GM12878 (cell line): ENCODE measurements at regions not wholly inside any gene's neighbourhood (a gene's known extent, or its start where the extent isn't known, plus 50 kb on each side); places are given as distances from the start of the nearest gene placed in this dataset.

Source experiments
- ATAC-seq: fragments of 200-7000 bp; cut with Tn5 transposase; 3 replicates; pipeline ENCODE4 v1.9.1; 2020; ENCODE audit warnings: mild to moderate bottlenecking, moderate library complexity
- BruUV-seq: library from RNA; stranded (reverse); fragments of 400-500 nt; replicated peaks from 2 replicates; lab custom pipeline; 2021; lab: Mats Ljungman, UMichigan
- CTCF ChIA-PET: fragments of 300-600 bp; sonication (Branson Sonifier 250); formaldehyde crosslinking; extraction: SDS; loops from one replicate; lab custom pipeline; 2021; ENCODE audit warnings: inconsistent platforms; lab: Yijun Ruan, JAX
- POLR2A ChIA-PET: fragments of 350-600 bp; formaldehyde crosslinking; extraction: SDS; loops from one replicate; lab custom pipeline; 2021; ENCODE audit warnings: inconsistent platforms; lab: Charles Lee
- RAD21 ChIA-PET: fragments of 300-600 bp; sonication (Branson Sonifier 250); formaldehyde crosslinking; loops from one replicate; lab custom pipeline; 2023; ENCODE audit warnings: antibody characterized with exemption; ENCODE audit not compliant: unreplicated experiment; lab: Charles Lee
- SMC1A ChIA-PET: fragments of 300-600 bp; sonication (Branson Sonifier 250); formaldehyde crosslinking; loops from one replicate; lab custom pipeline; 2023; ENCODE audit not compliant: unreplicated experiment, uncharacterized antibody; lab: Charles Lee
- DNase-seq: peaks from one replicate; pipeline ENCODE4 v3.0.0-alpha.2; 2011; ENCODE audit warnings: low read depth, low spot score
- FAIRE-seq: peaks from 3 replicates; lab custom pipeline; 2011; peaks lifted over from hg19 to GRCh38; lab: Jason Lieb, UNC
- H2AFZ ChIP-seq: 2 replicates; pipeline ENCODE4 v1.6.0; 2011; ENCODE audit warnings: low read depth, low read length, control low read depth; ENCODE audit not compliant: control insufficient read depth
- H3K27ac ChIP-seq: 2 replicates; pipeline ENCODE4 v1.5.1; 2011; ENCODE audit warnings: control low read depth; ENCODE audit not compliant: control insufficient read depth, insufficient read depth
- H3K27me3 ChIP-seq, 2 experiments: replicated peaks in 1 of 2; 2 replicates each; pipeline versions ENCODE4 v1.6.0 to v1.6.1; 2011; ENCODE audit warnings: low read length in 1 of 2; ENCODE audit not compliant: control insufficient read depth in 2 of 2, insufficient read depth in 2 of 2
- H3K36me3 ChIP-seq, 2 experiments: 2 replicates each; pipeline ENCODE4 v1.5.1; 2011; ENCODE audit warnings: low read length in 1 of 2; ENCODE audit not compliant: control insufficient read depth in 2 of 2, insufficient read depth in 2 of 2
- H3K4me1 ChIP-seq: 2 replicates; pipeline ENCODE4 v1.6.1; 2011; ENCODE audit warnings: mild to moderate bottlenecking, low read length, moderate library complexity, mixed read lengths; ENCODE audit not compliant: control insufficient read depth, insufficient read depth
- H3K4me2 ChIP-seq: 2 replicates; pipeline ENCODE4 v1.6.0; 2011; ENCODE audit warnings: control low read depth; ENCODE audit not compliant: control insufficient read depth, insufficient read depth
- H3K4me3 ChIP-seq: fragments of 200-600 bp; sonication (generic); 2 replicates; pipeline ENCODE4 v1.5.1; 2016
- H3K79me2 ChIP-seq: 2 replicates; pipeline ENCODE4 v1.6.0; 2011; ENCODE audit warnings: low read length; ENCODE audit not compliant: control insufficient read depth, insufficient read depth
- H3K9ac ChIP-seq: 2 replicates; pipeline ENCODE4 v1.8.0; 2011; ENCODE audit warnings: low read length, control low read depth, mixed read lengths; ENCODE audit not compliant: control insufficient read depth, insufficient read depth
- H3K9me3 ChIP-seq: replicated peaks from 3 replicates; pipeline ENCODE4 v1.5.1; 2011; ENCODE audit warnings: mild to moderate bottlenecking, low read length; ENCODE audit not compliant: control insufficient read depth, insufficient read depth
- H4K20me1 ChIP-seq: 2 replicates; pipeline ENCODE4 v1.6.0; 2011; ENCODE audit not compliant: control insufficient read depth, insufficient read depth
- CTCF ChIP-seq, 3 experiments: IDR thresholded peaks in 2 of 3; conservative IDR thresholded peaks in 1 of 3; 2 replicates each; pipeline ENCODE4 v1.5.1; 2011; ENCODE audit warnings: low read depth in 3 of 3, low read length in 3 of 3, mild to moderate bottlenecking in 3 of 3, control low read depth in 2 of 3, moderate library complexity in 2 of 3, inconsistent platforms in 1 of 3, mixed read lengths in 1 of 3; ENCODE audit not compliant: control insufficient read depth in 2 of 3, insufficient read depth in 1 of 3; ENCODE audit errors: extremely low read depth in 1 of 3
- GATAD2B ChIP-seq: fragments of 450-650 bp; conservative IDR thresholded peaks from 2 replicates; pipeline ENCODE4 v1.6.1; 2017; ENCODE audit warnings: low read depth, mild to moderate bottlenecking, moderate library complexity
- HDAC6 ChIP-seq: fragments of 200-600 bp; sonication (generic); IDR thresholded peaks from one replicate; pipeline ENCODE4 v1.8.0; 2017; ENCODE audit warnings: antibody characterized with exemption; ENCODE audit not compliant: unreplicated experiment
- MEF2B ChIP-seq: fragments of 450-650 bp; IDR thresholded peaks from 2 replicates; pipeline ENCODE4 v1.6.1; 2018; ENCODE audit warnings: mild to moderate bottlenecking, moderate library complexity; ENCODE audit not compliant: partially characterized antibody, poor library complexity, severe bottlenecking
- MXI1 ChIP-seq: fragments of 150-350 bp; IDR thresholded peaks from 2 replicates; pipeline ENCODE4 v1.6.1; 2011; ENCODE audit warnings: low read depth, mild to moderate bottlenecking, inconsistent platforms, low read length, improper control_type of control experiment
- NFIC ChIP-seq: IDR thresholded peaks from 2 replicates; pipeline ENCODE4 v1.6.1; 2012; ENCODE audit warnings: low read depth, mild to moderate bottlenecking, inconsistent platforms, low read length, moderate library complexity
- PKNOX1 ChIP-seq: fragments of 450-650 bp; IDR thresholded peaks from 2 replicates; pipeline ENCODE4 v1.6.1; 2016; ENCODE audit warnings: mild to moderate bottlenecking
- RAD21 ChIP-seq: IDR thresholded peaks from 2 replicates; pipeline ENCODE4 v1.6.1; 2011; ENCODE audit warnings: mild to moderate bottlenecking, low read depth, low read length, moderate library complexity; ENCODE audit not compliant: insufficient read depth
- SUZ12 ChIP-seq: fragments of 200-600 bp; sonication (generic); IDR thresholded peaks from one replicate; pipeline ENCODE4 v1.6.1; 2018; ENCODE audit warnings: antibody characterized with exemption, mild to moderate bottlenecking; ENCODE audit not compliant: unreplicated experiment
- TCF7 ChIP-seq: IDR thresholded peaks from 2 replicates; pipeline ENCODE4 v1.6.1; 2014; ENCODE audit warnings: antibody characterized with exemption, borderline replicate concordance
- ZNF687 ChIP-seq: fragments of 450-650 bp; IDR thresholded peaks from 2 replicates; pipeline ENCODE4 v1.6.1; 2017; ENCODE audit warnings: mild to moderate bottlenecking, moderate library complexity
- WGBS: methylation state at CpG from one replicate; pipeline ENCODE4 v1.1.6; 2016; ENCODE audit warnings: low lambda C conversion rate; ENCODE audit not compliant: insufficient replicate concordance, insufficient coverage; ENCODE audit errors: missing lambda C conversion rate; 5-methylcytosine and 5-hydroxymethylcytosine counted together
- in situ Hi-C: fragments of 300-500 bp; cut with MboI; formaldehyde crosslinking; loops from 9 replicates; pipeline ENCODE4 v1.14.3; 2018; ENCODE audit warnings: mixed read lengths
- intact Hi-C: fragments of 100-400 bp; cut with micrococcal nuclease; formaldehyde crosslinking; loops from one replicate; pipeline ENCODE4 v1.14.2; 2022; ENCODE audit not compliant: unreplicated experiment
- TF ChIP-seq, protein P1 (sequence below): IDR thresholded peaks from 2 replicates; pipeline ENCODE4 v1.6.1; 2011; ENCODE audit warnings: borderline replicate concordance, low read depth, mild to moderate bottlenecking, moderate library complexity, low read length; ENCODE audit not compliant: insufficient read depth, poor library complexity, severe bottlenecking
- TF ChIP-seq, protein P2 (sequence below): fragments of 450-650 bp; IDR thresholded peaks from 2 replicates; pipeline ENCODE4 v1.6.1; 2016; ENCODE audit warnings: mild to moderate bottlenecking

DNA sequence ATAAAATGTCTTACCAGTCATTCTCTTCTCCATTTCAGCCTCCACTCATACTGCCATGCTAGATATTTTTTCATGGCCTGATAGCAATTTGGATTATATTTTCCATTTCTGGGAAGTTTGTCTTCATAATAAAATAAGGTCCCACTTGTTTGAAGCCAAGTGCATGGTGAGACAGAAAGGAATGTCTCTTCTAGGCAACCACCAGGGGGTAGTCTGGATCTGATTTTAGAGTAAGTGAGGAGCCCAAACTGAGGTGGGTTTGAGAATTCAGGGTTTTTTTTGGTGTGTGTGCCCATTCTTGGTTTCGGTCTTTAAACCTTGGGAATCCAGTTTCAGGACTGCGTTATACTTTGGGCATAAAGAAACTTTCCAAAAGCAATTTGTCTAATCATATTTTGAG, 315.5 kb downstream of the RPRM start:
- ATAC-seq (peak; percentile 79), FAIRE-seq (no peak), DNase-seq (no peak)
- Histone ChIP-seq H2AFZ (no peak overlapping the region), H3K36me3 (no peaks in the 10 kb centered on the region), H3K4me3 (no peak overlapping the region), H3K4me2 (no peak overlapping the region), H3K27me3 (no peaks in the 10 kb centered on the region; a peak in 1 of 4 replicates), H3K9ac (no peak overlapping the region), H4K20me1 (no peaks in the 10 kb centered on the region), H3K4me1 (no peaks in the 10 kb centered on the region), H3K9me3 (no peaks in the 10 kb centered on the region), H3K27ac (no peak overlapping the region), H3K79me2 (no peaks in the 10 kb centered on the region)
- no TSS peak for BruUV-seq
- ChIA-PET RAD21 (no interaction called here), CTCF (interaction anchor here (1.6 to 2.0 kb wide), 3 partner anchors 338 to 460 kb away, joined by 3 to 6 read pairs (median 4); no protein-coding TSS in a partner anchor), SMC1A (interaction anchor here (0.7 kb wide), 1 partner anchor 317 kb away, joined by 3 read pairs; no protein-coding TSS in a partner anchor), POLR2A (no interaction called here)
- 0% methylated on average over 2 of the region's 2 CpGs for WGBS
- intact Hi-C loops (loop anchor here (1.0 to 10.0 kb wide), 4 partner anchors 124 to 1212 kb away; partner anchors contain the start of gene RPRM), in situ Hi-C loops (loop anchor here (10.0 kb wide), 1 partner anchor 352 kb away; no protein-coding TSS in a partner anchor)
- TF ChIP-seq ZNF687 (no peak), PKNOX1 (no peak), RAD21 (peak; percentile 73), SUZ12 (no peak), CTCF (IDR thresholded peaks at IDR 0.05 in 2 of 3, conservative IDR thresholded peaks at IDR 0.05 in 1 of 3; ENCODE audit: control insufficient read depth in 2 of 3, extremely low read depth in 1 of 3, insufficient read depth in 1 of 3, low read depth in 3 of 3, low read length in 3 of 3) (peak; percentile 48 to 55 (median 51); a peak in 5 of 6 replicates), HDAC6 (no peak), MEF2B (no peak), NFIC (no peak), TCF7 (no peak), GATAD2B (no peak), MXI1 (no peak)
- TF ChIP-seq, protein P1, sequence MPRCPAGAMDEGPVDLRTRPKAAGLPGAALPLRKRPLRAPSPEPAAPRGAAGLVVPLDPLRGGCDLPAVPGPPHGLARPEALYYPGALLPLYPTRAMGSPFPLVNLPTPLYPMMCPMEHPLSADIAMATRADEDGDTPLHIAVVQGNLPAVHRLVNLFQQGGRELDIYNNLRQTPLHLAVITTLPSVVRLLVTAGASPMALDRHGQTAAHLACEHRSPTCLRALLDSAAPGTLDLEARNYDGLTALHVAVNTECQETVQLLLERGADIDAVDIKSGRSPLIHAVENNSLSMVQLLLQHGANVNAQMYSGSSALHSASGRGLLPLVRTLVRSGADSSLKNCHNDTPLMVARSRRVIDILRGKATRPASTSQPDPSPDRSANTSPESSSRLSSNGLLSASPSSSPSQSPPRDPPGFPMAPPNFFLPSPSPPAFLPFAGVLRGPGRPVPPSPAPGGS = no peak
- TF ChIP-seq, protein P2, sequence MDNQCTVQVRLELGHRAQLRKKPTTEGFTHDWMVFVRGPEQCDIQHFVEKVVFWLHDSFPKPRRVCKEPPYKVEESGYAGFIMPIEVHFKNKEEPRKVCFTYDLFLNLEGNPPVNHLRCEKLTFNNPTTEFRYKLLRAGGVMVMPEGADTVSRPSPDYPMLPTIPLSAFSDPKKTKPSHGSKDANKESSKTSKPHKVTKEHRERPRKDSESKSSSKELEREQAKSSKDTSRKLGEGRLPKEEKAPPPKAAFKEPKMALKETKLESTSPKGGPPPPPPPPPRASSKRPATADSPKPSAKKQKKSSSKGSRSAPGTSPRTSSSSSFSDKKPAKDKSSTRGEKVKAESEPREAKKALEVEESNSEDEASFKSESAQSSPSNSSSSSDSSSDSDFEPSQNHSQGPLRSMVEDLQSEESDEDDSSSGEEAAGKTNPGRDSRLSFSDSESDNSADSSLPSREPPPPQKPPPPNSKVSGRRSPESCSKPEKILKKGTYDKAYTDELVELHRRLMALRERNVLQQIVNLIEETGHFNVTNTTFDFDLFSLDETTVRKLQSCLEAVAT = no peak
